NCI-H345 (cell line): ENCODE measurements at regions not wholly inside any gene's neighbourhood (a gene's known extent, or its start where the extent isn't known, plus 50 kb on each side); places are given as distances from the start of the nearest gene placed in this dataset.
A peak's percentile ranks its signal among the peaks of the same experiment; 100 is the strongest.

Experiments
- DNase-seq: peaks from one replicate; lab custom pipeline; 2025; lab: John Stamatoyannopoulos, UW

GRCh38 chr2:120866071-120866470, 130.4 kb downstream of the GLI2 start:
- DNase-seq, result no peak

GRCh38 chr2:120866483-120867140, 130.9 kb downstream of the GLI2 start:
- no peak for DNase-seq

GRCh38 chr2:120867290-120868241, 131.9 kb downstream of the GLI2 start:
- no peak for DNase-seq

- no peak for DNase-seq
Measured at GRCh38 chr2:120868366-120868765, 132.7 kb downstream of the GLI2 start.

GRCh38 chr2:120869036-120869729, 133.5 kb downstream of the GLI2 start:
- DNase-seq, result no peak

- DNase-seq, result no peak
Measured at GRCh38 chr2:120869730-120870466, 134.2 kb downstream of the GLI2 start.

GRCh38 chr2:120870467-120870788, 134.8 kb downstream of the GLI2 start:
- no peak for DNase-seq

GRCh38 chr2:120871016-120871635, 135.5 kb downstream of the GLI2 start:
- no peak for DNase-seq

GRCh38 chr2:120871881-120872620, 136.4 kb downstream of the GLI2 start:
- DNase-seq, result no peak

- DNase-seq, result peak; percentile 73
Measured at GRCh38 chr2:120873958-120874887, 138.6 kb downstream of the GLI2 start.

GRCh38 chr2:120874888-120875275, 139.2 kb downstream of the GLI2 start:
- DNase-seq, result no peak

- no peak for DNase-seq
Measured at GRCh38 chr2:120875431-120875830, 139.8 kb downstream of the GLI2 start.

GRCh38 chr2:120876526-120877280, 141.0 kb downstream of the GLI2 start:
- DNase-seq, result no peak

GRCh38 chr2:120877409-120877808, 141.7 kb downstream of the GLI2 start:
- no peak for DNase-seq

- peak; percentile 58 for DNase-seq
Measured at GRCh38 chr2:120878970-120879369, 143.3 kb downstream of the GLI2 start.

GRCh38 chr2:120879431-120880295, 144.0 kb downstream of the GLI2 start:
- peak; percentile 37 for DNase-seq

- no peak for DNase-seq
Measured at GRCh38 chr2:120880381-120880780, 144.7 kb downstream of the GLI2 start.
